Astrocyte of the spinal cord (primary cell): ENCODE measurements at regions not wholly inside any gene's neighbourhood (a gene's known extent, or its start where the extent isn't known, plus 50 kb on each side); places are given as distances from the start of the nearest gene placed in this dataset.
"Not testable (repeated sequence)": the region's sequence is repeated elsewhere in the genome, so short reads cannot be mapped to it uniquely, and the experiment has no call there.

Source experiments
- DNase-seq: peaks from one replicate; pipeline ENCODE4 v3.0.0; 2011; ENCODE audit warnings: low read depth, low spot score
- H3K4me3 ChIP-seq: 2 replicates; pipeline ENCODE4 v1.5.1; 2011; ENCODE audit warnings: low read depth, mild to moderate bottlenecking, low read length, moderate library complexity
- in situ Hi-C: cut with HindIII; loops from 2 replicates; pipeline ENCODE4 v1.10.0; 2017; ENCODE audit warnings: low sequenced_read_pairs
- TF ChIP-seq, protein P1 (sequence below): IDR thresholded peaks from 2 replicates; pipeline ENCODE4 v1.5.1; 2012; ENCODE audit warnings: low read depth, mild to moderate bottlenecking, low read length, inconsistent platforms

DNA sequence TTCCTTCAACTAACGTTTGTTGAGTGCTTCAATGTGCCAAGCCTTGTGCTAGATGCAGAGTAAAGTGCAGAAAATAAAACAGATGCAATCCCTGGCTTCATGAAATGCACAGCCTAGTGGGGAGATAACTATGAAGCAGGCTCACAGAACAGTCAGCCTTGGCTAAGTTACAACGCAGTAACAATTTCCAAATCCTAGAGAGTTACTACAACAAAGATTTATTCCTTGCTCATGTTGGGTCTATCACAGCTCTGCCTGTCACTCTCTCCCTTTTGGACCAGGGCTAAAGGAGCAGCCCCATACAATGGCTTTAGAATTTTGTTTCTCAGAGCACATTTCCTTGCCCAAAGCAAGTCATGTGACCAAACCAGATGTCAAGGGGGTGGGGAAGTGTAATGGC, 359.8 kb downstream of the ZNF326 start:
- in situ Hi-C loops = no loop called here
- TF ChIP-seq, protein P1, sequence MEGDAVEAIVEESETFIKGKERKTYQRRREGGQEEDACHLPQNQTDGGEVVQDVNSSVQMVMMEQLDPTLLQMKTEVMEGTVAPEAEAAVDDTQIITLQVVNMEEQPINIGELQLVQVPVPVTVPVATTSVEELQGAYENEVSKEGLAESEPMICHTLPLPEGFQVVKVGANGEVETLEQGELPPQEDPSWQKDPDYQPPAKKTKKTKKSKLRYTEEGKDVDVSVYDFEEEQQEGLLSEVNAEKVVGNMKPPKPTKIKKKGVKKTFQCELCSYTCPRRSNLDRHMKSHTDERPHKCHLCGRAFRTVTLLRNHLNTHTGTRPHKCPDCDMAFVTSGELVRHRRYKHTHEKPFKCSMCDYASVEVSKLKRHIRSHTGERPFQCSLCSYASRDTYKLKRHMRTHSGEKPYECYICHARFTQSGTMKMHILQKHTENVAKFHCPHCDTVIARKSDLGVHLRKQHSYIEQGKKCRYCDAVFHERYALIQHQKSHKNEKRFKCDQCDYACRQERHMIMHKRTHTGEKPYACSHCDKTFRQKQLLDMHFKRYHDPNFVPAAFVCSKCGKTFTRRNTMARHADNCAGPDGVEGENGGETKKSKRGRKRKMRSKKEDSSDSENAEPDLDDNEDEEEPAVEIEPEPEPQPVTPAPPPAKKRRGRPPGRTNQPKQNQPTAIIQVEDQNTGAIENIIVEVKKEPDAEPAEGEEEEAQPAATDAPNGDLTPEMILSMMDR = no peak
- DNase-seq = no peak
- no peak overlapping the region for H3K4me3 ChIP-seq

DNA sequence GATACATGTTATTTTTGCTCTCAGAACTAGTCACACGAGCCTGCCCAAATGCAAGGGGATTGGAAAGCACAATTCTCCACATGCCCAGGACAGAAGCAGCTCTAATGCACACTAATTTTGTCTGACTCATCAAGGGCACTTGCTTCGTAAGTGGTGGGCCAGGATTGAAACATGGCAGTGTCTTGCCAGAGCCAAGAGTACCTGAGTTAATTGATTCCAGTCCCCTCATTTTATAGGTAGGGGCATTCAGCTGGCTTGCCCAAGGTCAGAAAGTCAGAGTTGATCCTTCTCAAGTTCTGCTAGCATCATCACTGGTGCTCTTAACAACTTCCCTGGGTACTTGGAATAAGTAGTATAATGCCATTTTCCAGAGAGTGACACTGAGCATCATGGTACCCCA, 356.1 kb downstream of the ZNF326 start:
- in situ Hi-C loops = no loop called here
- DNase-seq = no peak
- TF ChIP-seq, protein P1 = no peak
- H3K4me3 ChIP-seq = no peak overlapping the region

DNA sequence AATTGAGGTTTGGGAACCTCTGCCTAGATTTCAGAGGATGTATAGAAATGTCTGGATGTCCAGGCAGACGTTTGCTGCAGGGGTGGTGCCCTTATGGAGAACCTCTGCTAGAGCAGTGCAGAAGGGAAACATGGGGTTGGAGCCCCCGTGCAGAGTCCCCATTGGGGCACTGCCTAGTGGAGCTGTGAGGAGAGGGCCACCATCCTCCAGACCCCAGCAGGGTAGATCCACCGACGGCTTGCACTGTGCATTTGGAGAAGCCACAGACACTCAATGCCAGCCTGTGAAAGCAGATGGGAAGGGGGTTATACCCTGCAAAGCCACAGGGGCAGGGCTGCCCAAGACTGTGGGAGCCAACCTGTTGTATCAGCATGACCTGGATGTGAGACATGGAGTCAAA, 354.6 kb downstream of the ZNF326 start:
- H3K4me3 ChIP-seq = no peak overlapping the region
- no peak for DNase-seq
- in situ Hi-C loops = no loop called here
- TF ChIP-seq, protein P1 = no peak

DNA sequence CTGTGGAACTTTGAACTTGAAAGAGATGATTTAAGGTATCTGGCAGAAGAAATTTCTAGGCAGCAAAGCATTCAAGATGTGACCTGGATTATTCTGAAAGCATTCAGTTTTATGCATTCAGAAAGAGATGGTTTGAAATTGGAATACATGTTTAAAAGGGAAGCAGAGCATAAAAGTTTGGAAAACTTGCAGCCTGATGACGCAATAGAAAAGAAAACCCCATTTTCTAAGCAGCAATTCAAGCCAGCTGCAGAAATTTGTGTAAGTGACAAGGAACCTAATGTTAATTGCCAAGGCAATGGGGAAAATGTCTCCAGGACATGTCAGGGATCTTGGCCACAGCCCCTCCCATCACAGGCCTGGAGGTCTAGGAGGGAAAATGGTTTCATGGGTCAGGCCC, 354.0 kb downstream of the ZNF326 start:
- TF ChIP-seq, protein P1 = no peak
- in situ Hi-C loops = no loop called here
- no peak overlapping the region for H3K4me3 ChIP-seq
- no peak for DNase-seq

DNA sequence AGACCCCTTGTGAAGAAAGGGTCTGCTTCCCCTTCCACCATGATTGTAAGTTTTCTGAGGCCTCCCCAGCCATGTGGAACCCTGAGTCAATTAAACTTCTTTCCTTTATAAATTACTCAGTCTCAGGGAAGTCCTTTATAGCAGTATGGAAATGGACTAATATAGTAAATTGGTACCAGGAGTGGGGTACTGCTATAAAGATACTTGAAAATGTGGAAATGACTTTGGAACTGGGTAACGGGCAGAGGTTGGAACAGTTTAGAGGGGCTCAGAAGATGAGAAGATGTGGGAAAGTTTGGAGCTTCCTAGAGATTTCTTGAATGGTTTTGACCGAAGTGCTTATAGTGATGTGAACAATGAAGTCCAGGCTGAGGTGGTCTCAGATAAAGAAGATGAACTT, 353.5 kb downstream of the ZNF326 start:
- in situ Hi-C loops, H3K4me3 ChIP-seq, DNase-seq: not testable (repeated sequence)

DNA sequence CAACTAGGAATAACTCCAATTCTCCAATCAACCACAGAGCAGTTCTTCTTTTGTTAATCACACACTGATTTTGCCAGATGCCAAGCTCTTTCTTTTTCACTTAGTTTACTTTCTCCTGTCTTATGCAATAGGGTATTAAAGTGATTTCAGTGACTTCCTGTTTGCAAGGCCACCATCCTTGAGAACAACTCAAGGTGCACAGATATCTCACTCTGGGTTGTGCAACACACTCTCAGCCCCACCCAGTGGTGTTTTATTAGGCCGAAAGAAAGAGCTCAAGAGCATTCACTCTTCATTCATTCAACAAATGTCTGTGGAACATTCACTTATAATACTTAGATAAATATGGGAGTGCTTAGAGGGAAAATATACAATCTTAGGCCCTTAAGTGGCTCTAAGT, 352.5 kb downstream of the ZNF326 start:
- TF ChIP-seq, protein P1 = no peak
- no peak overlapping the region for H3K4me3 ChIP-seq
- no peak for DNase-seq
- in situ Hi-C loops = no loop called here

DNA sequence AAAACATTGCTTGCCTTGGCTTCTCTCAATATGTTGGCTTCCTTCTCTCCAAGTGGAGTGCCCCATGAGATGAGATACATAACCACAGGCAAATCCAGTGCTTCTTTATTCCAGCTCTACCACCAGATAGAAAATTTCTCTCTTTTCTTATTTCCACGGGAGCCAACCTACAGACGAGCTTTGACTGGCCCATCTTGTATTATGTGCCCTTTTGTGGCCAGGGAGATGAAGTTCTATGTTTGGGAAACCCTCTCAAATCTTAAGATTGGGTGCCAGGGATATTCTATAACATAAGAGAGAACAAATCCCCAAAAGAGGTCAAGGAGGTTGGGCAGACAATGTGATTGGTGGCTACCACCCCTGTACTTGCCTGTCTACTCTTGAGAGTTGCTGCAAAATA, 351.8 kb downstream of the ZNF326 start:
- TF ChIP-seq, protein P1 = no peak
- in situ Hi-C loops = no loop called here

More for the DNA sequence above, 351.8 kb downstream of the ZNF326 start:
- no peak for DNase-seq
- no peak overlapping the region for H3K4me3 ChIP-seq
